NOMO-1 treated with dmso at 0.1 percent for 144 hours (cell line): ENCODE measurements at regions not wholly inside any gene's neighbourhood (a gene's known extent, or its start where the extent isn't known, plus 50 kb on each side); places are given as distances from the start of the nearest gene placed in this dataset.

Experiments used
- DNase-seq: peaks from one replicate; lab custom pipeline; 2025; ENCODE audit not compliant: unreplicated experiment; lab: John Stamatoyannopoulos, UW

- DNase-seq, result no peak
Observed at GRCh38 chr3:36248374-36248773, 131.9 kb upstream of the STAC start.

GRCh38 chr3:36250191-36250590, 130.1 kb upstream of the STAC start:
- no peak for DNase-seq

GRCh38 chr3:36257158-36257852, 123.0 kb upstream of the STAC start:
- DNase-seq, result no peak

GRCh38 chr3:36258421-36258820, 121.9 kb upstream of the STAC start:
- DNase-seq, result no peak

GRCh38 chr3:36259580-36259979, 120.7 kb upstream of the STAC start:
- DNase-seq, result no peak

- DNase-seq, result no peak
Observed at GRCh38 chr3:36269274-36269673, 111.0 kb upstream of the STAC start.

GRCh38 chr3:36282766-36283165, 97.5 kb upstream of the STAC start:
- no peak for DNase-seq

- no peak for DNase-seq
Observed at GRCh38 chr3:36295296-36295695, 85.0 kb upstream of the STAC start.

GRCh38 chr3:36297195-36297594, 83.1 kb upstream of the STAC start:
- no peak for DNase-seq

- DNase-seq, result no peak
Observed at GRCh38 chr3:36298188-36298587, 82.1 kb upstream of the STAC start.

- DNase-seq, result no peak
Observed at GRCh38 chr3:36302158-36302509, 78.2 kb upstream of the STAC start.

GRCh38 chr3:36302626-36303025, 77.7 kb upstream of the STAC start:
- DNase-seq, result no peak

GRCh38 chr3:36303286-36303685, 77.0 kb upstream of the STAC start:
- no peak for DNase-seq

GRCh38 chr3:36305929-36306520, 74.3 kb upstream of the STAC start:
- DNase-seq, result no peak

GRCh38 chr3:36309092-36309491, 71.2 kb upstream of the STAC start:
- no peak for DNase-seq

- no peak for DNase-seq
Observed at GRCh38 chr3:36312351-36312750, 68.0 kb upstream of the STAC start.

- DNase-seq, result no peak
Observed at GRCh38 chr3:36317915-36318314, 62.4 kb upstream of the STAC start.

- DNase-seq, result no peak
Observed at GRCh38 chr3:36318621-36319200, 61.6 kb upstream of the STAC start.

GRCh38 chr3:36319680-36320079, 60.6 kb upstream of the STAC start:
- no peak for DNase-seq
